ENCODE measurements at regions not wholly inside any gene's neighbourhood (a gene's known extent, or its start where the extent isn't known, plus 50 kb on each side); places are given as distances from the start of the nearest gene placed in this dataset.

- Histone ChIP-seq H3K4me3 (no peak overlapping the region), H3K79me2 (replicated peaks; ENCODE audit: insufficient read depth) (no peaks in the 10 kb centered on the region), H3K27me3 (ENCODE audit: insufficient read depth) (no peaks in the 10 kb centered on the region), H3K36me3 (ENCODE audit: insufficient read depth) (no peaks in the 10 kb centered on the region), H3K27ac (ENCODE audit: low read depth) (no peak overlapping the region), H3F3A (replicated peaks; ENCODE audit: low read depth) (no peaks in the 10 kb centered on the region), H3K4me2 (no peak overlapping the region), H3K4me1 (ENCODE audit: insufficient read depth) (no peaks in the 10 kb centered on the region), H3K9me2 (ENCODE audit: insufficient read depth) (peaks cover 3% of the 10 kb centered on the region; the same call in 1 of the 2 replicates), H4K20me1 (replicated peaks; ENCODE audit: insufficient read depth) (no peaks in the 10 kb centered on the region), H2AFZ (no peak overlapping the region)
- Mint-ChIP-seq H3K27ac (no peak overlapping the region), H3K9me3 (no peaks in the 10 kb centered on the region), H3K4me1 (no peaks in the 10 kb centered on the region), H3K27me3 (ENCODE audit: insufficient read depth, low read depth, poor library complexity) (no peaks in the 10 kb centered on the region), H3K36me3 (ENCODE audit: low read depth) (no peaks in the 10 kb centered on the region), H3K4me3 (no peak overlapping the region)
- ATAC-seq, result no peak
- no peak for TF ChIP-seq STAT1 (IDR thresholded peaks at IDR 0.05; ENCODE audit: unreplicated experiment)
- TF ChIP-seq POLR2AphosphoS5 (IDR thresholded peaks at IDR 0.05; ENCODE audit: low read depth), result no peak
- no peak for TF ChIP-seq ZNF331 (CRISPR knock-in tag; IDR thresholded peaks at IDR 0.05; ENCODE audit: low read depth)
- TF ChIP-seq EZH2 (IDR thresholded peaks at IDR 0.05; ENCODE audit: low read depth, unreplicated experiment), result no peak
- TF ChIP-seq ETS1 (IDR thresholded peaks at IDR 0.05), result no peak
- no peak for TF ChIP-seq ZNF462 (CRISPR knock-in tag; IDR thresholded peaks at IDR 0.05)
- no peak for TF ChIP-seq REST (IDR thresholded peaks at IDR 0.05; ENCODE audit: unreplicated experiment)
- TF ChIP-seq EZH2phosphoT487 (IDR thresholded peaks at IDR 0.05; ENCODE audit: unreplicated experiment), result no peak
- TF ChIP-seq CREB1 (CRISPR knock-in tag; IDR thresholded peaks at IDR 0.05; ENCODE audit: low read depth), result no peak
- no peak for TF ChIP-seq ZNF114 (CRISPR knock-in tag; IDR thresholded peaks at IDR 0.05)
- DNase-seq (ENCODE audit: low spot score), result no peak
Measured at GRCh38 chr6:101199441-101199840, 194.1 kb upstream of the GRIK2 start.
